PC-9 (cell line): ENCODE measurements at regions not wholly inside any gene's neighbourhood (a gene's known extent, or its start where the extent isn't known, plus 50 kb on each side); places are given as distances from the start of the nearest gene placed in this dataset.

Experiments
- CTCF ChIP-seq: fragments of 200-600 bp; sonication (generic); conservative IDR thresholded peaks from 2 replicates; pipeline ENCODE4 v1.6.1; 2017; ENCODE audit warnings: mixed run types, antibody characterized with exemption, mild to moderate bottlenecking, moderate library complexity
- EZH2 ChIP-seq: fragments of 200-600 bp; sonication (generic); IDR thresholded peaks from 2 replicates; pipeline ENCODE4 v1.8.0; 2017; ENCODE audit warnings: antibody characterized with exemption, low read depth

GRCh38 chr15:45802140-45802539 lies 167.3 kb downstream of the SQOR start:
- TF ChIP-seq CTCF (no peak), EZH2 (no peak)
